Prostate gland (tissue), 2 donors: ENCODE measurements at regions not wholly inside any gene's neighbourhood (a gene's known extent, or its start where the extent isn't known, plus 50 kb on each side); places are given as distances from the start of the nearest gene placed in this dataset.

Source experiments
- POLR2A ChIP-seq: fragments of 450-650 bp; IDR thresholded peaks from one replicate; pipeline ENCODE4 v1.6.1; 2016; ENCODE audit warnings: antibody characterized with exemption, mild to moderate bottlenecking
- TF ChIP-seq, protein P1 (sequence below), 4 experiments: fragments of 200-600 bp in 2 of 4; fragments of 450-650 bp in 2 of 4; sonication (generic) in 2 of 4; IDR thresholded peaks; 1 replicate in 3 of 4; 2 replicates in 1 of 4; pipeline ENCODE4 v1.5.1; 2016 to 2019; ENCODE audit warnings: antibody characterized with exemption in 4 of 4, mild to moderate bottlenecking in 2 of 4, moderate library complexity in 2 of 4

DNA sequence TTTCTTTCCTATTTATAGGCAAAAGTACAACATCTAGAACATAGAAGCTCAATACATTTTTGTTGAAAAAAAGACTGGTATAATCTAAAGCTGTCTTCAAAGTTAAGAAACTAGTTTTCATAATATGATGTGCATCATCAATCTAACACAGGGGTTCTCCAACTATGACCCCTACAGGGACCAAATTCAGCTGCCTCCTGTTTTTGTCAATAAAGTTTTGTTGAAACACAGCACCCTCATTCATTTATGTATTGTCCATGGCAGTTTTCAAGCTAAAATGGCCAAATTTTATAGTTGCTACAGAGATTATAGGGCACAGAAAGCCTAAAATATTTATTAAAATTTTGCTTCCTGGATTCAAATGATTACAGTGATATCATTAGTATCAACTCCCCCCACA, 452.9 kb downstream of the CCER1 start:
- TF ChIP-seq, protein P1, sequence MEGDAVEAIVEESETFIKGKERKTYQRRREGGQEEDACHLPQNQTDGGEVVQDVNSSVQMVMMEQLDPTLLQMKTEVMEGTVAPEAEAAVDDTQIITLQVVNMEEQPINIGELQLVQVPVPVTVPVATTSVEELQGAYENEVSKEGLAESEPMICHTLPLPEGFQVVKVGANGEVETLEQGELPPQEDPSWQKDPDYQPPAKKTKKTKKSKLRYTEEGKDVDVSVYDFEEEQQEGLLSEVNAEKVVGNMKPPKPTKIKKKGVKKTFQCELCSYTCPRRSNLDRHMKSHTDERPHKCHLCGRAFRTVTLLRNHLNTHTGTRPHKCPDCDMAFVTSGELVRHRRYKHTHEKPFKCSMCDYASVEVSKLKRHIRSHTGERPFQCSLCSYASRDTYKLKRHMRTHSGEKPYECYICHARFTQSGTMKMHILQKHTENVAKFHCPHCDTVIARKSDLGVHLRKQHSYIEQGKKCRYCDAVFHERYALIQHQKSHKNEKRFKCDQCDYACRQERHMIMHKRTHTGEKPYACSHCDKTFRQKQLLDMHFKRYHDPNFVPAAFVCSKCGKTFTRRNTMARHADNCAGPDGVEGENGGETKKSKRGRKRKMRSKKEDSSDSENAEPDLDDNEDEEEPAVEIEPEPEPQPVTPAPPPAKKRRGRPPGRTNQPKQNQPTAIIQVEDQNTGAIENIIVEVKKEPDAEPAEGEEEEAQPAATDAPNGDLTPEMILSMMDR (IDR thresholded peaks at IDR 0.05), result no peak
- TF ChIP-seq POLR2A, result no peak
